Memory B cell (primary cell): ENCODE measurements at regions not wholly inside any gene's neighbourhood (a gene's known extent, or its start where the extent isn't known, plus 50 kb on each side); places are given as distances from the start of the nearest gene placed in this dataset.
"Not testable (repeated sequence)": the region's sequence is repeated elsewhere in the genome, so short reads cannot be mapped to it uniquely, and the experiment has no call there.

Source experiments
- ATAC-seq: fragments of 150-1000 bp; cut with Tn5 transposase; 2 replicates; pipeline ENCODE4 v1.10.0; 2021; ENCODE audit warnings: low read depth, mild to moderate bottlenecking, moderate library complexity
- DNase-seq, 2 donors: peaks; one replicate each; pipeline ENCODE4 v3.0.0; 2022; ENCODE audit warnings: low spot score in 2 of 2
- H3K27ac Mint-ChIP-seq: one replicate; pipeline ENCODE4 v1.8.0; 2022; ENCODE audit warnings: mild to moderate bottlenecking, moderate library complexity, mixed read lengths
- H3K27me3 Mint-ChIP-seq: one replicate; pipeline ENCODE4 v1.8.0; 2022; ENCODE audit warnings: mixed read lengths
- H3K36me3 Mint-ChIP-seq: one replicate; pipeline ENCODE4 v1.8.0; 2022; ENCODE audit warnings: mild to moderate bottlenecking, mixed read lengths
- H3K4me1 Mint-ChIP-seq: one replicate; pipeline ENCODE4 v1.8.0; 2022; ENCODE audit warnings: mixed read lengths
- H3K4me3 Mint-ChIP-seq: one replicate; pipeline ENCODE4 v1.8.0; 2022; ENCODE audit warnings: mild to moderate bottlenecking, moderate library complexity, mixed read lengths
- H3K9me3 Mint-ChIP-seq: one replicate; pipeline ENCODE4 v1.8.0; 2022; ENCODE audit warnings: mixed read lengths

- Mint-ChIP-seq H3K4me1 (peaks cover 2% of the 10 kb centered on the region), H3K27me3 (peaks cover 13% of the 10 kb centered on the region), H3K36me3 (no peaks in the 10 kb centered on the region), H3K9me3 (peaks cover 5% of the 10 kb centered on the region), H3K4me3 (no peak overlapping the region), H3K27ac (no peak overlapping the region)
- no peak for ATAC-seq
- no peak for DNase-seq
Measured at GRCh38 chr20:51172558-51173428, 149.9 kb upstream of the KCNG1 start.

DNA sequence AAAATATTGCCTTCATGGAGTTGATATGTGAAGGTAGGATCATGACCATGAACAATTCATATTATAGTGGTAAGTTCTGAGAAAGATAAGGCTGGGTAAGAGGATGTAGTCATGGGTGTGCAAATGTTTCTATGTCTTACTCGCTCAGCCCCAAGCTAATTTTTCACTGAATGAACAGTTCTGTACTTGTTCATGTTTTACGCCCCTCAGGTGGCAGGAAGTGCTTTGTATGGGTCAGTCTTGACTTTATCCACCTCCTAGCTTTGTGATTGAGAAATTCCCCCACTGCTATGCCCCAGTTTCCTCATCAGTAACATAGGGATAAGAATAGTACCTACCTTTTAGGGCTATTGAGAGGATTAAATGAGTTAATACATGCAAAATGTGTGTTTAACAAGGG is 148.2 kb upstream of the KCNG1 start:
- Mint-ChIP-seq H3K9me3 (peaks cover 5% of the 10 kb centered on the region), H3K4me3 (no peak overlapping the region), H3K27ac (no peak overlapping the region), H3K27me3 (peaks cover 7% of the 10 kb centered on the region), H3K36me3 (no peaks in the 10 kb centered on the region), H3K4me1 (peaks cover 2% of the 10 kb centered on the region)
- DNase-seq (no peak), ATAC-seq (no peak)

- no peak overlapping the region for H3K27ac Mint-ChIP-seq
- H3K27me3 Mint-ChIP-seq = peaks cover 7% of the 10 kb centered on the region
- no peak for ATAC-seq
- H3K9me3 Mint-ChIP-seq = peaks cover 5% of the 10 kb centered on the region
- no peak for DNase-seq
- H3K4me3 Mint-ChIP-seq = no peak overlapping the region
- no peaks in the 10 kb centered on the region for H3K36me3 Mint-ChIP-seq
- peaks cover 2% of the 10 kb centered on the region for H3K4me1 Mint-ChIP-seq
Measured at GRCh38 chr20:51169813-51170212, 146.9 kb upstream of the KCNG1 start.

DNA sequence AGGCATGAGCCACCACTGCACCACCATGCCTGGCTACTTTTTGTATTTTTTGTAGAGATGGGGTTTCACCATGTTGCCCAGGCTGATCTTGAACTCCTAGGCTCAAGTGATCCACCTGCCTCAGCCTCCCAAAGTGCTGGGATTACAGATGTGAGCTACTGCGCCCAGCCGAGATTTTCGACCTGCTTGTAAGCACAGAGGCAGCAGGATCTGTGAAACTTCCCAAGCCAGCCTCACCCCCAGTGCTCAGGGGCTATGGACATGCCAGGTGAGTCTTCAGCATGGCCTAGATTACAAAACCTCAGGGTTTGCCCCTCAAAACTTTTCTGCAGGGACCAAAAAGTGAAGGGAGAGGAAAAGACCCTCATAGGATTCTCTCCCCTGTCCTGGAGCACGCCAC is 145.0 kb upstream of the KCNG1 start:
- not testable (repeated sequence) for DNase-seq, H3K4me1 Mint-ChIP-seq, ATAC-seq, H3K27ac Mint-ChIP-seq, H3K27me3 Mint-ChIP-seq, H3K36me3 Mint-ChIP-seq, H3K9me3 Mint-ChIP-seq, H3K4me3 Mint-ChIP-seq

DNA sequence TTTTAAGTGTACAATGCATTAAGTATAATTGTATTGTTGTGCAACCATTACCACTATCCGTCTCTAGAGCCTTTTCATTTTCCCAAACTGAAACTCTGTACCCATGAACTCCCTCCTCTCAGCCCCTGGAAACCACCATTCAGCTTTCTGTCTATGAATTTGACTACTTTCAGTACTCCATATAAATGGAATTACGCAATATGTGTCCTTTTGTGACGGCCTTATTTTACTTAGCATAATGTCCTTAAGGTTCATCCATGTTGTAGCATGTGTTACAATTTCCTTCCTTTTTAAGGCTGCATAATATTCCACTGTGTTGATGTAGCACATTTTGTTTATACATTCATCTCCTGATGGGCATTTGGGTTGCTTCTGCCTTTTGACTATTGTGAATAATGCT is 143.6 kb upstream of the KCNG1 start:
- no peak for ATAC-seq
- Mint-ChIP-seq H3K4me1 (peaks cover 2% of the 10 kb centered on the region), H3K9me3 (peaks cover 5% of the 10 kb centered on the region), H3K36me3 (no peaks in the 10 kb centered on the region), H3K27ac (no peak overlapping the region), H3K4me3 (no peak overlapping the region), H3K27me3 (peaks cover 8% of the 10 kb centered on the region)
- DNase-seq = no peak

DNA sequence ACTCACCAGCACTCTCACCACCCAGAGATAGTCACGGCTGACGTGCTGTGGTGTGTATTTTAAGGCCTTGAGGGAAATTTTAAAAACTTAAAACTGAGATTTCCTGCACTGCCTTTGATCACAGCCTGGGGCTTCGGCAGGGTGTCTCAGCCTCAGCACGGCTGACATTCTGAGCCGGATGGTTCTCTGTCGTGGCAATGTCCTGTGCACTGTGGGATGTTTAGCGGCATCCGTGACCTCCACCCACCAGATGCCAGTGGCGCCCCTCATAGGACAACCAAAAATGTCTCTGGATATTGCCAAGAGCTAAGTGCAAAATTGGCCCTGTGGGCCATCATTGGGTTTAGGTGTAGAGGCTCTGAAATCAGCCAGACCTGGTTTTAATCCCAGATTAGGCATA is 142.2 kb upstream of the KCNG1 start:
- Mint-ChIP-seq H3K27me3 (peaks cover 13% of the 10 kb centered on the region), H3K36me3 (no peaks in the 10 kb centered on the region), H3K27ac (no peak overlapping the region), H3K9me3 (peaks cover 2% of the 10 kb centered on the region), H3K4me3 (no peak overlapping the region), H3K4me1 (peaks cover 2% of the 10 kb centered on the region)
- DNase-seq (no peak), ATAC-seq (no peak)

DNA sequence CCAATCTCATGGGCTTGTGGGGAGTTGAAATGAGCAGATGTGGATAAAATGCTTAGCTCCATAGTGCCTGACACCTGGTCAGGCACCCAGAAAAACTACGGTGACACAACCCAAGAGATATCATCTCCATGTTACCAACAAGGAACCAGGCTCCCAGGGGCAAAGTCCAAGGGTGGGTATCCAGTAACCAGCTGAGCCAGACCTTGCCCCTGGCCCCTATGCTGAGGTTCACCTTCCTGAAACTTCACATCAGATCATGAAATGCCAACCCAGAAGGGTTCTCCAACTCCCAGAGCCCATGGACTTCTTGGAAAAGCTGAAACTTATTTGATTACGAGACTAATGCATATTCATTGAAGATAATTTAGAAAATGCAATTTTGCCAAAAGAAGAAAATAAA is 141.8 kb upstream of the KCNG1 start:
- Mint-ChIP-seq H3K4me3 (no peak overlapping the region), H3K27ac (no peak overlapping the region), H3K9me3 (peaks cover 2% of the 10 kb centered on the region), H3K4me1 (peaks cover 2% of the 10 kb centered on the region), H3K36me3 (no peaks in the 10 kb centered on the region), H3K27me3 (peaks cover 13% of the 10 kb centered on the region)
- no peak for ATAC-seq
- no peak for DNase-seq

DNA sequence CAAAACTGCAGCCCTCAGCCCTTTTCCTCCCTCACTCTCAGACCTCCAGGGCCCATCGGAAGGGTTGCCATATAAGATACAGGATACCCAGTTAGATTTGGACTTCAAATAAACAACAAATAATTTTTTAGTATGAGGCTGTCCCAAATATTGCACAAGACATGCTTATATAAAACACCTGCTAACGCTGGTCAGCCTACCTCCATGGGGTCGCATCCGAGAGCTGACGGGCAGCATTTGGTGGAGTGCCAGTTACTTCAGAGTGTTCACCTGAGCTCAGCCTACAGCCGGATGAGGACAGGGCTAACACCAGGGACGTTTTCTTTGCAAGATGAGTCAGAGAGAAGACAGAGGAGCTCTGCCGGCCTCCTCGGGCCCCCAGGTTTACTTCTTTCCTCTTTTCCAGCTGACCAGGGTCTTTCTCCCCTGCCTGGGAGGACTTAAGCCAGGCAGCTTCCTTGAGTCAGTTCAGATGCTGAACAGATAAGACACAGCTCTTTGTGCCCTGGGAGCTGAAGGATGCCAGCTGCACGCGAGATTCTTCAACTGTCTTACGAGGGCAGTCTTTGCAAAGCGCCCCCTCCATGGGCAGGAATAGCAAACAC is 141.2 kb upstream of the KCNG1 start:
- no peak overlapping the region for H3K4me3 Mint-ChIP-seq
- ATAC-seq = no peak
- H3K9me3 Mint-ChIP-seq = peaks cover 2% of the 10 kb centered on the region
- no peaks in the 10 kb centered on the region for H3K36me3 Mint-ChIP-seq
- peaks cover 13% of the 10 kb centered on the region for H3K27me3 Mint-ChIP-seq
- no peak overlapping the region for H3K27ac Mint-ChIP-seq
- no peak for DNase-seq
- peaks cover 2% of the 10 kb centered on the region for H3K4me1 Mint-ChIP-seq

GRCh38 chr20:51162015-51162414 is 139.1 kb upstream of the KCNG1 start:
- ATAC-seq (no peak), DNase-seq (no peak)
- H3K36me3 Mint-ChIP-seq = no peaks in the 10 kb centered on the region
- peaks cover 15% of the 10 kb centered on the region for H3K27me3 Mint-ChIP-seq
- H3K4me3 Mint-ChIP-seq = no peak overlapping the region
- no peak overlapping the region for H3K27ac Mint-ChIP-seq
- no peaks in the 10 kb centered on the region for H3K9me3 Mint-ChIP-seq
- H3K4me1 Mint-ChIP-seq = no peaks in the 10 kb centered on the region

- Mint-ChIP-seq H3K4me1 (peaks cover 3% of the 10 kb centered on the region), H3K27me3 (peaks cover 18% of the 10 kb centered on the region), H3K9me3 (no peaks in the 10 kb centered on the region), H3K4me3 (no peak overlapping the region), H3K27ac (no peak overlapping the region), H3K36me3 (no peaks in the 10 kb centered on the region)
- ATAC-seq (no peak), DNase-seq (no peak)
Measured at GRCh38 chr20:51160821-51161220, 137.9 kb upstream of the KCNG1 start.

GRCh38 chr20:51159981-51160380 is 137.1 kb upstream of the KCNG1 start:
- H3K36me3 Mint-ChIP-seq = no peaks in the 10 kb centered on the region
- DNase-seq = no peak
- no peak overlapping the region for H3K4me3 Mint-ChIP-seq
- H3K27ac Mint-ChIP-seq = no peak overlapping the region
- H3K4me1 Mint-ChIP-seq = peaks cover 3% of the 10 kb centered on the region
- H3K9me3 Mint-ChIP-seq = peaks cover 2% of the 10 kb centered on the region
- H3K27me3 Mint-ChIP-seq = peaks cover 20% of the 10 kb centered on the region
- no peak for ATAC-seq

DNA sequence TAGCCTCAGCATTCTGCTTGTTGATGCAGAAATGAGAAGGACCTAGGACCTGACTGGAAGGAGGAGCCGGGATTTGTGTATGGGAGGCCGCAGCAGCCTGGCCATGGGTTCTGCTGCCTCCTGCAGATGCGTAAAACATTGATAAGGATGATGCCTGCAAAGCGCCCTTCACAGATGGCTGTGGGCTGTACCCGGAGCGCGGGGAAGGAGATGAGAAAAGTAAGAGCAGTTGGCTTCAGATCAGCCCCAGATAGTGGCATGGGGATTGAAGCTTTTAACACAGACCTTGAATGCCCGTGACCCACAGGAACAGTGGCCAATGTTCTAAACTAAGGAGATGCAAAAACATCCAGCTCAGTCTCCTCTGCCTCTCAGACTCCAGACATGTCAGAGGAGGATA is 136.4 kb upstream of the KCNG1 start:
- ATAC-seq = no peak
- Mint-ChIP-seq H3K4me3 (no peak overlapping the region), H3K27me3 (peaks cover 20% of the 10 kb centered on the region), H3K36me3 (no peaks in the 10 kb centered on the region), H3K9me3 (peaks cover 2% of the 10 kb centered on the region), H3K27ac (no peak overlapping the region), H3K4me1 (peaks cover 3% of the 10 kb centered on the region)
- DNase-seq = no peak

DNA sequence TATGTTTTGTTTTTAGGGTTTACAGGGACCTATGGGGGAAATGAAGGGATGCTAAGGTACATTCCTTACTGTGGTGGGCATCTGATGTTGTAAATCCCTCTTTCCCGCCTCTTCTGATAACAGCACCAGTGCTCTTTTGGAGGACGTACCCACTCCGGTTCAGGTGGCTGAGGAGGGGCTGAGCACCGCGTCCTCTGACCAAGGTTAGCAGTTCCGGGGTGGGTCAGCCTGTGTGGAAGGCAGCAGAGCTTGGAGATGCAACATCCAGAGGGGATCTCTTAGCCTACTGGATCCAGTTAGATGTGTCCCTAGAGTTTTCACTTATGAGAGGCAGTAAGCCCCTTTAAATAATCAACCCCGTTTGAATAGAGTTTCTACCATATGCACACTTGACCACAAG is 135.3 kb upstream of the KCNG1 start:
- Mint-ChIP-seq H3K9me3 (peaks cover 2% of the 10 kb centered on the region), H3K27me3 (peaks cover 26% of the 10 kb centered on the region)

DNA sequence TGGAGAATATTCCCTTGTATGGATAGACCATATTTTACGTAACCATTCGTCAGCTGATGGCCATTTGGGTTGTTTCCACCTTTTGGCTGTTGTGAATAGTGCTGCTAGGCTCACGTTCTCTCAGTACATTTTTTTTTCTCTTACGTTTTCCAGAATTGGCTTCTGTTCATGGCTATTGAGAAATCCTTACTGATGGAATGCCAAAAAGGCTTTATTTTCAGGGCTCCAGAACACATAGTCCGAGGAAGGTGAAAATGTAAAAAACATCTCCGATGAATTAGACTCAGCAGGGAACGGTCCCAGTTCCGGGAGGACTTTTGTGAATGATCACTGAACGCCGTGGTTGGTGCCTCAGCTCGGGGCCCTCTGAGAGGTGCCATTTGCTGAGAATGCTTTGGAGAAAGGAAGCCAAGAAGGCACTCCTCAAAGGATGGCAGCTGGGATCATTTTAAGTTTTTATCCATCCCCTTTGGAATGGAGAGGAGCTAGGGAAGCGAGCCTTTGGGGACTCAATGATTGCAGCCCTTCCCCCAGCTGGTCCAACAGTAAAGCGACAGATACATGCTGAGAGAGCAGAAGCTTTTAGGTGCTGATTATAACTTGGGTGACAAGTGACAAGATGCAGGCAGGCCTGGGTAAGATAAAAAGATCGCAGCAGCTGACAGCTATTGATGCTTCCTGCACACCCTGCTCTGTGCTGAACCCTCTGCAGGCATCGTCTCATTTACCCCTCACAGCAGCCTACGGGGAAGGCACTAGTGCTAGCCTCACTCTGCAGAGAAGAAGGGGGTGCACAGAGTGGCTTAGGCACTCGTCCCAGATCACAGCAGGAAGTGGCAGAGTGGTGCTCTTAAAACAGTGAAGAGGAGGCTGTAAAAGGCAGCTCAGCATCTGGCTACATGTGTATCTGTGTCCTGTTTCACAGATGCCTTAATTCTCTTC is 133.4 kb upstream of the KCNG1 start:
- no peaks in the 10 kb centered on the region for H3K36me3 Mint-ChIP-seq
- H3K4me3 Mint-ChIP-seq = no peak overlapping the region
- no peak for ATAC-seq
- H3K4me1 Mint-ChIP-seq = peaks cover 3% of the 10 kb centered on the region
- H3K9me3 Mint-ChIP-seq = peaks cover 3% of the 10 kb centered on the region
- no peak overlapping the region for H3K27ac Mint-ChIP-seq
- peaks cover 18% of the 10 kb centered on the region for H3K27me3 Mint-ChIP-seq
- no peak for DNase-seq

More for the DNA sequence above, 135.3 kb upstream of the KCNG1 start:
- H3K27ac Mint-ChIP-seq = no peak overlapping the region
- DNase-seq (no peak), ATAC-seq (no peak)
- no peak overlapping the region for H3K4me3 Mint-ChIP-seq
- no peaks in the 10 kb centered on the region for H3K36me3 Mint-ChIP-seq
- peaks cover 3% of the 10 kb centered on the region for H3K4me1 Mint-ChIP-seq
